GM12892 (cell line): ENCODE measurements at regions not wholly inside any gene's neighbourhood (a gene's known extent, or its start where the extent isn't known, plus 50 kb on each side); places are given as distances from the start of the nearest gene placed in this dataset.

Experiments
- DNase-seq: peaks from one replicate; pipeline ENCODE4 v3.0.0; 2011; ENCODE audit not compliant: insufficient read length
- FAIRE-seq: peaks from 2 replicates; lab custom pipeline; 2011; peaks lifted over from hg19 to GRCh38; lab: Jason Lieb, UNC
- POLR2A ChIP-seq: IDR thresholded peaks from 2 replicates; pipeline ENCODE4 v1.6.1; 2011; ENCODE audit warnings: low read depth, low read length, control low read depth
- POLR2AphosphoS5 ChIP-seq: IDR thresholded peaks from 2 replicates; pipeline ENCODE4 v1.6.1; 2011; ENCODE audit warnings: low read depth, low read length, control low read depth
- TAF1 ChIP-seq: IDR thresholded peaks from 2 replicates; pipeline ENCODE4 v1.6.1; 2011; ENCODE audit warnings: low read depth, mild to moderate bottlenecking, control low read depth, low read length, borderline replicate concordance

- no peak for FAIRE-seq
- no peak for DNase-seq
- TF ChIP-seq POLR2A (no peak), TAF1 (no peak), POLR2AphosphoS5 (no peak)
Observed at GRCh38 chr13:61760102-61760501, 344.5 kb upstream of the PCDH20 start.

GRCh38 chr13:61756031-61756430, 340.4 kb upstream of the PCDH20 start:
- DNase-seq (no peak), FAIRE-seq (no peak)
- TF ChIP-seq POLR2AphosphoS5 (no peak), POLR2A (no peak), TAF1 (no peak)

DNA sequence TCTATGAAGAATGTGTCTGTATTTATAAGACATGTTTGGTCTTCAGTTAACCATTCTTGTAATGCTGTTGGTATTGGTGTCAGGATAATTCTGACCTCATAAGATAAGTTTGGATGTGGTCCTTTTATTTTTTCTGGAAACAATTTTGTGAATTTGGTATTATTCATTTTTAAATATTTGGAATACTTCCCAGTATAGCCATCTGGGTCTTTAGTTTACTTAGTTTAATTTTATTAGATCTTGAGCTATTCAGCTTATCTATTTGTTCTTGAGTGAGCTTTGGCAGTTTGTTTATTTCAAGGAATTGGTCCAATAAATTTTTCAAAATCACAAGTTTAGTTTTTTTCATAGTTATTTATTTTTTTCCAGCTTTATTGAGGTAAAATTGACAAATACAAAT, 335.4 kb upstream of the PCDH20 start:
- TF ChIP-seq POLR2A = no peak
- TF ChIP-seq TAF1 = no peak
- no peak for TF ChIP-seq POLR2AphosphoS5
- FAIRE-seq = no peak
- DNase-seq = no peak

- FAIRE-seq = no peak
- no peak for DNase-seq
- no peak for TF ChIP-seq POLR2A
- no peak for TF ChIP-seq TAF1
- TF ChIP-seq POLR2AphosphoS5 = no peak
Observed at GRCh38 chr13:61738236-61738750, 322.6 kb upstream of the PCDH20 start.

- no peak for TF ChIP-seq TAF1
- no peak for TF ChIP-seq POLR2A
- no peak for TF ChIP-seq POLR2AphosphoS5
- DNase-seq (no peak), FAIRE-seq (no peak)
Observed at GRCh38 chr13:61734683-61735082, 319.0 kb upstream of the PCDH20 start.

GRCh38 chr13:61728471-61728870, 312.8 kb upstream of the PCDH20 start:
- DNase-seq (no peak), FAIRE-seq (no peak)
- TF ChIP-seq POLR2AphosphoS5 (no peak), POLR2A (no peak), TAF1 (no peak)

GRCh38 chr13:61727767-61728166, 312.1 kb upstream of the PCDH20 start:
- FAIRE-seq (no peak), DNase-seq (no peak)
- TF ChIP-seq POLR2AphosphoS5 (no peak), POLR2A (no peak), TAF1 (no peak)

- no peak for DNase-seq
- TF ChIP-seq POLR2A (no peak), POLR2AphosphoS5 (no peak), TAF1 (no peak)
- no peak for FAIRE-seq
Observed at GRCh38 chr13:61725806-61726205, 310.2 kb upstream of the PCDH20 start.

GRCh38 chr13:61722119-61722518, 306.5 kb upstream of the PCDH20 start:
- FAIRE-seq = no peak
- TF ChIP-seq POLR2A = no peak
- no peak for TF ChIP-seq POLR2AphosphoS5
- TF ChIP-seq TAF1 = no peak
- DNase-seq = no peak

GRCh38 chr13:61712621-61713020, 297.0 kb upstream of the PCDH20 start:
- no peak for FAIRE-seq
- no peak for TF ChIP-seq POLR2A
- TF ChIP-seq POLR2AphosphoS5 = no peak
- TF ChIP-seq TAF1 = no peak
- no peak for DNase-seq

GRCh38 chr13:61709258-61709657, 293.6 kb upstream of the PCDH20 start:
- no peak for TF ChIP-seq POLR2A
- no peak for TF ChIP-seq POLR2AphosphoS5
- no peak for TF ChIP-seq TAF1
- no peak for FAIRE-seq
- DNase-seq = no peak

GRCh38 chr13:61706899-61707298, 291.2 kb upstream of the PCDH20 start:
- FAIRE-seq = no peak
- no peak for DNase-seq
- no peak for TF ChIP-seq POLR2A
- no peak for TF ChIP-seq POLR2AphosphoS5
- no peak for TF ChIP-seq TAF1

DNA sequence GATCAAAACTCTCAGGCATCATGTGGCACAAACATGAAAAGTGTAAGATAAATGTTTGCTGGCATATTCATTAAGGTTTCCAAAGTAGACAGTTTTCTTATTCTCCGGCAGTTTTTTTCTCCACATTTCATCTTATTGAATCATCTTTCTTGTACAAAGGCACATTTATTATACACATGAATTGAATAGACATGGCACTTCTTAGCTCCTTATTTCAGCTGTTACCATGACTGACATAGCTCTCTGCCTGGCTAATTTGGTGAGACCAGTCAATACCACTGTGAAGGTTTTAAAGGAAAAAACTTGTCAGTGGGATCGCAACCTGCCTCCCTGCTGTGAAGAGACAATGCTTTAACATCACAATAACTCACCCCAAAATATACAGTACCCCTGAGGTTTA, 285.0 kb upstream of the PCDH20 start:
- no peak for TF ChIP-seq POLR2AphosphoS5
- TF ChIP-seq TAF1 = no peak
- TF ChIP-seq POLR2A = no peak
- no peak for DNase-seq
- no peak for FAIRE-seq
